Lower lobe of right lung (tissue), 2 donors: ENCODE measurements at regions not wholly inside any gene's neighbourhood (a gene's known extent, or its start where the extent isn't known, plus 50 kb on each side); places are given as distances from the start of the nearest gene placed in this dataset.

Source experiments
- ATAC-seq, 2 donors: fragments of 200-7000 bp; cut with Tn5 transposase; one replicate each; pipeline ENCODE4 v1.9.1; 2020 to 2022; ENCODE audit warnings: mild to moderate bottlenecking in 2 of 2, moderate library complexity in 2 of 2
- DNase-seq: peaks from one replicate; pipeline ENCODE4 v3.0.0-alpha.2; 2020
- H3K27ac ChIP-seq: fragments of 200-600 bp; one replicate; pipeline ENCODE4 v1.8.0; 2022
- H3K27me3 ChIP-seq: fragments of 200-600 bp; one replicate; pipeline ENCODE4 v1.8.0; 2022; ENCODE audit warnings: low read depth
- H3K36me3 ChIP-seq: fragments of 200-600 bp; one replicate; pipeline ENCODE4 v1.8.0; 2022; ENCODE audit warnings: mild to moderate bottlenecking
- H3K4me1 ChIP-seq: fragments of 200-600 bp; one replicate; pipeline ENCODE4 v1.8.0; 2022
- H3K4me3 ChIP-seq: fragments of 200-600 bp; one replicate; pipeline ENCODE4 v1.8.0; 2022; ENCODE audit warnings: mild to moderate bottlenecking
- H3K9me3 ChIP-seq: fragments of 200-600 bp; one replicate; pipeline ENCODE4 v1.8.0; 2022
- CTCF ChIP-seq: fragments of 200-600 bp; IDR thresholded peaks from one replicate; pipeline ENCODE4 v1.8.0; 2022; ENCODE audit warnings: antibody characterized with exemption, mild to moderate bottlenecking
- intact Hi-C: fragments of 100-400 bp; cut with DNase I; formaldehyde crosslinking; loops from one replicate; pipeline ENCODE4 v1.11.0; 2022
- donor health status: DM: no; HTN: yes; CAD: no; lungs with severe emphysema.

GRCh38 chr10:83153714-83154113, 985.6 kb upstream of the GHITM start:
- H3K27ac ChIP-seq, result no peak overlapping the region
- H3K36me3 ChIP-seq, result no peaks in the 10 kb centered on the region
- intact Hi-C loops, result no loop called here
- H3K27me3 ChIP-seq, result no peaks in the 10 kb centered on the region
- H3K4me1 ChIP-seq, result no peaks in the 10 kb centered on the region
- ATAC-seq (no peak), DNase-seq (no peak)
- no peak for TF ChIP-seq CTCF
- no peaks in the 10 kb centered on the region for H3K9me3 ChIP-seq
- no peak overlapping the region for H3K4me3 ChIP-seq

- intact Hi-C loops, result no loop called here
Observed at GRCh38 chr10:83164156-83164555, 975.2 kb upstream of the GHITM start.

DNA sequence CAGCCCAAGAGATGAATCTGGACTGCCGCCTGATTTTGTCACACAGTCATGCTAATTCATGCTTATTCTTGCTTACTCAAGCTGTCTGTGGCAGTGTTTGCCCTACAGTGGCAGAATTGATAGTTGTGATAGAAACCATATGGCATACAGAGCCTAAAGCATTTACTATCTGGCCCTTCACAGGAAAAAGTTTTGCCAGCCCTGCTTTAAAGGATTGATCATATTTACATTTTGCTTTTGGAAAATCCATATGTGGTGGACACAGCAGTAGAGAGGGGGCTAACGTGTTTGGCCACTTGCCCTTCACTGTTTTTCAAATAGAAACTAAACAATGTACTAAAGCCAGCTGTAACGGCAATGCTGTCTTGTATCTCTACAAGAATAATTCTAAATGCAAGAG, 974.0 kb upstream of the GHITM start:
- TF ChIP-seq CTCF, result no peak

More at GRCh38 chr10:83164156-83164555, 975.2 kb upstream of the GHITM start:
- Histone ChIP-seq H3K27me3 (no peaks in the 10 kb centered on the region), H3K36me3 (no peaks in the 10 kb centered on the region), H3K4me1 (no peaks in the 10 kb centered on the region), H3K4me3 (no peak overlapping the region), H3K9me3 (no peaks in the 10 kb centered on the region), H3K27ac (no peak overlapping the region)
- ATAC-seq (no peak), DNase-seq (no peak)
- no peak for TF ChIP-seq CTCF

GRCh38 chr10:83166344-83166743, 973.0 kb upstream of the GHITM start:
- intact Hi-C loops, result no loop called here

More for the DNA sequence above, 974.0 kb upstream of the GHITM start:
- no peak for DNase-seq
- intact Hi-C loops, result no loop called here
- Histone ChIP-seq H3K27ac (no peak overlapping the region), H3K9me3 (no peaks in the 10 kb centered on the region), H3K4me3 (no peak overlapping the region), H3K4me1 (no peaks in the 10 kb centered on the region), H3K27me3 (no peaks in the 10 kb centered on the region), H3K36me3 (no peaks in the 10 kb centered on the region)
- no peak for ATAC-seq

DNA sequence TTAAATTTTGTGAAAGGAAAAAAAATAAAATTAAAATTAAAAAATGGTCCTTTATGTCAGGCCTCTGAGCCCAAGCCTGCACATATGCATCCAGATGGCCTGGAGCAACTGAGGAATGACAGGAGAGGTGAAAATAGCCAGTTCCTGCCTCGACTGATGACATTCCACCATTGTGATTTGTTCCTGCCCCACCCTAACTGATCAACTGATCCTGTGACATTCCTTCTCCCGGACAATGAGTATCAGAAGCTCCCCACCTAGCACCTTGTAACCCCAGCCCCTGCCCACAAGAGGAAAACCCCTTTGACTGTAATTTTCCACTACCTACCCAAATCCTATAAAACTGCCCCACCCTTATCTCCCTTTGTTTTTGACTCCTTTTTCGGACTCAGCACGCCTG, 972.2 kb upstream of the GHITM start:
- no peaks in the 10 kb centered on the region for H3K4me1 ChIP-seq
- no peaks in the 10 kb centered on the region for H3K27me3 ChIP-seq
- DNase-seq (no peak), ATAC-seq (no peak)
- H3K27ac ChIP-seq, result no peak overlapping the region
- TF ChIP-seq CTCF, result no peak
- no peak overlapping the region for H3K4me3 ChIP-seq
- H3K36me3 ChIP-seq, result no peaks in the 10 kb centered on the region
- intact Hi-C loops, result no loop called here
- no peaks in the 10 kb centered on the region for H3K9me3 ChIP-seq

More at GRCh38 chr10:83166344-83166743, 973.0 kb upstream of the GHITM start:
- TF ChIP-seq CTCF, result no peak
- Histone ChIP-seq H3K27me3 (no peaks in the 10 kb centered on the region), H3K4me3 (no peak overlapping the region), H3K4me1 (no peaks in the 10 kb centered on the region), H3K9me3 (no peaks in the 10 kb centered on the region), H3K27ac (no peak overlapping the region), H3K36me3 (no peaks in the 10 kb centered on the region)
- ATAC-seq, result no peak
- no peak for DNase-seq

DNA sequence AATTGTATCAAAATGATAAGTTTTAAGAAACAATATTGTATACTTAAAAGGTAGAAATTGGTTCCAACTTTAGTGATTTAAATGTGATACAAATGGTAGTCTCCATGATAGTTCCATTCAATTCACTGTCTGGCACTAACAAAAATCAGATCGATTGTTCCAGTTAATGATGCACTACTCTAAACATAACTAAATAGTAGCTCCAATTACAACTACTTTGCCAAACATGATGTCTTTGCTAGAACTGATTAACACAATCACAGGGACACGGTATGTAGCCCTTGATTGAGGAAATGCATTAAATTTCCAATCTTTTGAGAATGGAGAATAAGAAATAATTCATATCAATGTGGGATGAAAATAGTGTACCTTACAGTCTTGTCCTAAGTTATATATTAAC, 962.4 kb upstream of the GHITM start:
- H3K9me3 ChIP-seq, result no peaks in the 10 kb centered on the region
- DNase-seq (no peak), ATAC-seq (no peak)
- H3K4me3 ChIP-seq, result no peak overlapping the region
- no peak for TF ChIP-seq CTCF
- H3K27me3 ChIP-seq, result no peaks in the 10 kb centered on the region
- H3K36me3 ChIP-seq, result no peaks in the 10 kb centered on the region
- H3K27ac ChIP-seq, result no peak overlapping the region
- H3K4me1 ChIP-seq, result no peaks in the 10 kb centered on the region
- intact Hi-C loops, result no loop called here
